ENCODE measurements at regions not wholly inside any gene's neighbourhood (a gene's known extent, or its start where the extent isn't known, plus 50 kb on each side); places are given as distances from the start of the nearest gene placed in this dataset.

GRCh38 chr5:18970000-18970399, 1018.0 kb downstream of the CDH18 start:
- H3K27ac ChIP-seq = no peak overlapping the region
- H3K4me1 ChIP-seq (ENCODE audit: control insufficient read depth in 1 of 2, insufficient read depth in 1 of 2, low read depth in 1 of 2, low read length in 1 of 2) = no peaks in the 10 kb centered on the region
- TF ChIP-seq CTCF (IDR thresholded peaks at IDR 0.05) = no peak

GRCh38 chr5:18972177-18972576, 1015.8 kb downstream of the CDH18 start:
- no peak overlapping the region for H3K4me3 ChIP-seq (ENCODE audit: low read depth in 1 of 2, low read length in 1 of 2)
- H3K27me3 ChIP-seq = no peaks in the 10 kb centered on the region
- TF ChIP-seq CTCF (IDR thresholded peaks at IDR 0.05) = no peak
- no peaks in the 10 kb centered on the region for H3K36me3 ChIP-seq
- no peaks in the 10 kb centered on the region for H3K4me1 ChIP-seq (ENCODE audit: control insufficient read depth in 1 of 2, insufficient read depth in 1 of 2, low read depth in 1 of 2, low read length in 1 of 2)
- H3K27ac ChIP-seq = no peak overlapping the region
- no peaks in the 10 kb centered on the region for H3K9me3 ChIP-seq

More at GRCh38 chr5:18970000-18970399, 1018.0 kb downstream of the CDH18 start:
- H3K27me3 ChIP-seq = no peaks in the 10 kb centered on the region
- no peaks in the 10 kb centered on the region for H3K36me3 ChIP-seq
- no peak overlapping the region for H3K4me3 ChIP-seq (ENCODE audit: low read depth in 1 of 2, low read length in 1 of 2)
- H3K9me3 ChIP-seq = no peaks in the 10 kb centered on the region

- Histone ChIP-seq H3K4me1 (ENCODE audit: control insufficient read depth in 1 of 2, insufficient read depth in 1 of 2, low read depth in 1 of 2, low read length in 1 of 2) (no peaks in the 10 kb centered on the region), H3K36me3 (no peaks in the 10 kb centered on the region)
Measured at GRCh38 chr5:18975624-18976023, 1012.4 kb downstream of the CDH18 start.

GRCh38 chr5:18977880-18978279, 1010.1 kb downstream of the CDH18 start:
- no peaks in the 10 kb centered on the region for H3K36me3 ChIP-seq

More at GRCh38 chr5:18975624-18976023, 1012.4 kb downstream of the CDH18 start:
- Histone ChIP-seq H3K9me3 (no peaks in the 10 kb centered on the region), H3K27me3 (no peaks in the 10 kb centered on the region), H3K4me3 (ENCODE audit: low read depth in 1 of 2, low read length in 1 of 2) (no peak overlapping the region), H3K27ac (no peak overlapping the region)
- TF ChIP-seq CTCF (IDR thresholded peaks at IDR 0.05) = no peak

GRCh38 chr5:18984559-18985080, 1003.4 kb downstream of the CDH18 start:
- TF ChIP-seq CTCF (IDR thresholded peaks at IDR 0.05) = no peak
- no peak overlapping the region for H3K4me3 ChIP-seq (ENCODE audit: low read depth in 1 of 2, low read length in 1 of 2)
- no peaks in the 10 kb centered on the region for H3K4me1 ChIP-seq (ENCODE audit: control insufficient read depth in 1 of 2, insufficient read depth in 1 of 2, low read depth in 1 of 2, low read length in 1 of 2)
- no peaks in the 10 kb centered on the region for H3K9me3 ChIP-seq
- H3K27ac ChIP-seq = no peak overlapping the region
- no peaks in the 10 kb centered on the region for H3K36me3 ChIP-seq
- no peaks in the 10 kb centered on the region for H3K27me3 ChIP-seq

More at GRCh38 chr5:18977880-18978279, 1010.1 kb downstream of the CDH18 start:
- Histone ChIP-seq H3K27me3 (no peaks in the 10 kb centered on the region), H3K4me1 (ENCODE audit: control insufficient read depth in 1 of 2, insufficient read depth in 1 of 2, low read depth in 1 of 2, low read length in 1 of 2) (no peaks in the 10 kb centered on the region), H3K9me3 (no peaks in the 10 kb centered on the region), H3K27ac (no peak overlapping the region), H3K4me3 (ENCODE audit: low read depth in 1 of 2, low read length in 1 of 2) (no peak overlapping the region)
- no peak for TF ChIP-seq CTCF (IDR thresholded peaks at IDR 0.05)
